H1 (cell line): ENCODE measurements at regions not wholly inside any gene's neighbourhood (a gene's known extent, or its start where the extent isn't known, plus 50 kb on each side); places are given as distances from the start of the nearest gene placed in this dataset.

ENCODE experiments used
- CTCF ChIA-PET: fragments of 300-600 bp; sonication (Branson Sonifier 250); formaldehyde crosslinking; loops from one replicate; lab custom pipeline; 2021; ENCODE audit not compliant: partially characterized antibody; lab: Charles Lee
- POLR2A ChIA-PET: fragments of 300-600 bp; sonication (Branson Sonifier 250); formaldehyde crosslinking; loops from one replicate; lab custom pipeline; 2021; ENCODE audit warnings: inconsistent platforms; ENCODE audit not compliant: partially characterized antibody; lab: Charles Lee
- DNase-seq, 2 experiments: peaks; one replicate each; pipeline versions ENCODE4 v3.0.0 to v3.0.0-alpha.2; 2010 to 2022; ENCODE audit warnings: low spot score in 2 of 2, low read depth in 1 of 2, mixed read lengths in 1 of 2
- FAIRE-seq: peaks from 2 replicates; lab custom pipeline; 2011; peaks lifted over from hg19 to GRCh38; lab: Jason Lieb, UNC
- H2AFZ ChIP-seq: 2 replicates; pipeline ENCODE4 v1.8.1; 2012; ENCODE audit warnings: low read length, inconsistent platforms
- H2AK5ac ChIP-seq: 2 replicates; pipeline ENCODE4 v1.6.1; 2013; ENCODE audit warnings: low read depth, low read length
- H2BK120ac ChIP-seq: replicated peaks from 2 replicates; pipeline ENCODE3; 2013; ENCODE audit warnings: low read depth, low read length, inconsistent platforms
- H2BK12ac ChIP-seq: 2 replicates; pipeline ENCODE4 v1.6.1; 2013; ENCODE audit warnings: low read depth, low read length
- H2BK15ac ChIP-seq: 2 replicates; pipeline ENCODE4 v1.6.1; 2013; ENCODE audit warnings: low read length
- H2BK20ac ChIP-seq: 2 replicates; pipeline ENCODE4 v1.6.1; 2013; ENCODE audit warnings: low read length
- H2BK5ac ChIP-seq: 2 replicates; pipeline ENCODE4 v1.6.1; 2013; ENCODE audit warnings: low read depth, low read length
- H3K14ac ChIP-seq: 2 replicates; pipeline ENCODE4 v1.6.1; 2013; ENCODE audit warnings: inconsistent platforms; ENCODE audit not compliant: insufficient read length
- H3K18ac ChIP-seq: 2 replicates; pipeline ENCODE4 v1.6.1; 2013; ENCODE audit warnings: low read length; ENCODE audit errors: extremely low read depth
- H3K23ac ChIP-seq: 2 replicates; pipeline ENCODE4 v1.6.1; 2013; ENCODE audit warnings: inconsistent platforms; ENCODE audit not compliant: insufficient read length
- H3K23me2 ChIP-seq: 2 replicates; pipeline ENCODE4 v1.6.1; 2013; ENCODE audit warnings: low read depth, low read length
- H3K27ac ChIP-seq: 2 replicates; pipeline ENCODE4 v1.6.1; 2011; ENCODE audit warnings: low read depth, low read length, inconsistent platforms
- H3K27me3 ChIP-seq, 4 experiments: replicated peaks in 1 of 4; 1 replicate in 1 of 4; 2 replicates in 3 of 4; pipeline versions ENCODE4 v1.6.1 to v1.8.1; 2011 to 2013; ENCODE audit warnings: low read length in 3 of 4, mild to moderate bottlenecking in 3 of 4, inconsistent platforms in 2 of 4, mixed read lengths in 2 of 4, moderate library complexity in 1 of 4; ENCODE audit not compliant: control insufficient read depth in 3 of 4, insufficient read depth in 3 of 4; ENCODE audit errors: extremely low read depth in 1 of 4
- H3K36me3 ChIP-seq, 4 experiments: 2 replicates each; pipeline versions ENCODE4 v1.6.1 to v1.8.1; 2011 to 2013; ENCODE audit warnings: mild to moderate bottlenecking in 4 of 4, low read length in 3 of 4, moderate library complexity in 2 of 4, control low read depth in 1 of 4, inconsistent platforms in 1 of 4; ENCODE audit not compliant: insufficient read depth in 4 of 4, control insufficient read depth in 2 of 4
- H3K4ac ChIP-seq: replicated peaks from 2 replicates; pipeline ENCODE3; 2013; ENCODE audit warnings: low read length, low read depth, mixed read lengths, inconsistent platforms; ENCODE audit not compliant: insufficient read length
- H3K4me1 ChIP-seq, 4 experiments: replicated peaks in 1 of 4; 1 replicate in 1 of 4; 2 replicates in 3 of 4; pipeline versions ENCODE4 v1.6.1 to v1.8.1; 2011 to 2013; ENCODE audit warnings: low read length in 3 of 4, inconsistent platforms in 2 of 4, mixed read lengths in 1 of 4; ENCODE audit not compliant: insufficient read depth in 4 of 4, control insufficient read depth in 3 of 4
- H3K4me2 ChIP-seq, 2 experiments: 2 replicates each; pipeline versions ENCODE4 v1.6.1 to v1.8.1; 2011 to 2013; ENCODE audit warnings: low read depth in 2 of 2, low read length in 2 of 2, control low read depth in 1 of 2, inconsistent platforms in 1 of 2, mild to moderate bottlenecking in 1 of 2; ENCODE audit not compliant: insufficient read depth in 1 of 2
- H3K4me3 ChIP-seq, 4 experiments: fragments of 200-600, 300-600 bp in 1 of 4; sonication (generic), shearing (Covaris generic), sonication (Bioruptor Twin) in 1 of 4; 2 replicates each; pipeline versions ENCODE4 v1.5.1 to v1.8.1; 2011 to 2016; ENCODE audit warnings: low read length in 4 of 4, low read depth in 3 of 4, control low read depth in 2 of 4, inconsistent platforms in 2 of 4, mild to moderate bottlenecking in 2 of 4, mixed read lengths in 1 of 4, moderate library complexity in 1 of 4; ENCODE audit not compliant: insufficient read depth in 2 of 4; ENCODE audit errors: extremely low read depth in 1 of 4
- H3K56ac ChIP-seq: replicated peaks from 2 replicates; pipeline ENCODE3; 2013; ENCODE audit warnings: low read depth, mild to moderate bottlenecking, mixed read lengths, low read length, inconsistent platforms; ENCODE audit not compliant: insufficient read length
- H3K79me1 ChIP-seq: 2 replicates; pipeline ENCODE4 v1.6.1; 2013; ENCODE audit warnings: low read depth, low read length, control low read depth
- H3K79me2 ChIP-seq, 2 experiments: 2 replicates each; pipeline versions ENCODE4 v1.6.1 to v1.8.1; 2012 to 2013; ENCODE audit warnings: low read length in 2 of 2, mild to moderate bottlenecking in 2 of 2, inconsistent platforms in 1 of 2; ENCODE audit not compliant: insufficient read depth in 2 of 2, control insufficient read depth in 1 of 2
- H3K9ac ChIP-seq, 4 experiments: replicated peaks in 1 of 4; 1 replicate in 1 of 4; 2 replicates in 3 of 4; pipeline versions ENCODE4 v1.6.1 to v1.8.1; 2011 to 2013; ENCODE audit warnings: low read depth in 3 of 4, low read length in 3 of 4, control low read depth in 2 of 4, mild to moderate bottlenecking in 2 of 4, moderate library complexity in 2 of 4, inconsistent platforms in 1 of 4; ENCODE audit errors: extremely low read depth in 1 of 4
- H3K9me3 ChIP-seq, 2 experiments: 2 replicates each; pipeline versions ENCODE4 v1.6.1 to v1.8.1; 2012 to 2013; ENCODE audit warnings: mild to moderate bottlenecking in 2 of 2, moderate library complexity in 2 of 2, control low read depth in 1 of 2, inconsistent platforms in 1 of 2, low read depth in 1 of 2, low read length in 1 of 2, mixed read lengths in 1 of 2; ENCODE audit not compliant: insufficient read depth in 2 of 2
- H4K20me1 ChIP-seq, 2 experiments: replicated peaks in 1 of 2; 2 replicates each; pipeline versions ENCODE3 to v1.8.1; 2011 to 2013; ENCODE audit warnings: inconsistent platforms in 2 of 2, low read length in 2 of 2, mild to moderate bottlenecking in 1 of 2; ENCODE audit not compliant: insufficient read depth in 2 of 2, control insufficient read depth in 1 of 2
- H4K5ac ChIP-seq: 2 replicates; pipeline ENCODE4 v1.6.1; 2013; ENCODE audit warnings: low read length, low read depth, mixed read lengths, inconsistent platforms; ENCODE audit not compliant: insufficient read length
- H4K8ac ChIP-seq: 2 replicates; pipeline ENCODE4 v1.8.0; 2013; ENCODE audit warnings: mild to moderate bottlenecking, moderate library complexity, low read length, inconsistent platforms; ENCODE audit not compliant: insufficient read depth; ENCODE audit errors: extremely low read depth
- H4K91ac ChIP-seq: replicated peaks from 2 replicates; pipeline ENCODE3; 2013; ENCODE audit warnings: low read length, mixed read lengths, inconsistent platforms; ENCODE audit not compliant: insufficient read length
- USF2 ChIP-seq: IDR thresholded peaks from 2 replicates; pipeline ENCODE4 v1.6.1; 2011; ENCODE audit warnings: low read length, improper control_type of control experiment
- WGBS, 2 experiments: shearing (Covaris generic) in 1 of 2; methylation state at CpG; one replicate each; pipeline versions ENCODE4 v1.1.6 to v1.1.7; 2013 to 2015; ENCODE audit warnings: low lambda C conversion rate in 2 of 2, mixed read lengths in 2 of 2, inconsistent platforms in 1 of 2, low coverage in 1 of 2, missing lambda C conversion rate in 1 of 2; ENCODE audit not compliant: insufficient replicate concordance in 2 of 2, insufficient coverage in 1 of 2, insufficient read length in 1 of 2; ENCODE audit errors: extremely low coverage in 1 of 2, missing lambda C conversion rate in 1 of 2; 5-methylcytosine and 5-hydroxymethylcytosine counted together

- no peak overlapping the region for H2BK20ac ChIP-seq
- no peaks in the 10 kb centered on the region for H3K79me2 ChIP-seq
- no peak overlapping the region for H3K9ac ChIP-seq
- no peak overlapping the region for H2AFZ ChIP-seq
- no peak overlapping the region for H2BK12ac ChIP-seq
- H3K27ac ChIP-seq = no peak overlapping the region
- DNase-seq (no peak), FAIRE-seq (no peak)
- no peaks in the 10 kb centered on the region for H3K9me3 ChIP-seq
- H2BK5ac ChIP-seq = no peak overlapping the region
- H3K79me1 ChIP-seq = no peaks in the 10 kb centered on the region
- no peak overlapping the region for H2AK5ac ChIP-seq
- no peaks in the 10 kb centered on the region; a peak in 1 of 8 replicates for H3K36me3 ChIP-seq
- no peak overlapping the region for H3K4ac ChIP-seq
- 87% methylated on average over 5 of the region's 5 CpGs; no CpG with 5 or more reads in 1 of the 2 experiments for WGBS, 2 experiments
- no peaks in the 10 kb centered on the region for H4K20me1 ChIP-seq
- H3K14ac ChIP-seq = no peak overlapping the region
- H3K4me1 ChIP-seq = peaks cover 0 to 10% (median 4%) of the 10 kb centered on the region in 4 experiments; a peak in 6 of 7 replicates
- H3K23ac ChIP-seq = no peak overlapping the region
- no peak overlapping the region for H4K8ac ChIP-seq
- H4K91ac ChIP-seq = no peak overlapping the region
- no peak overlapping the region for H3K18ac ChIP-seq
- no peak for TF ChIP-seq USF2
- H3K23me2 ChIP-seq = no peaks in the 10 kb centered on the region
- no peak overlapping the region for H2BK15ac ChIP-seq
- H4K5ac ChIP-seq = no peak overlapping the region
- no peak overlapping the region for H3K4me3 ChIP-seq
- H3K56ac ChIP-seq = no peak overlapping the region
- ChIA-PET CTCF (interaction anchor here (0.7 to 1.4 kb wide), 2 partner anchors 390 to 423 kb away, joined by 3 read pairs; no protein-coding TSS in a partner anchor), POLR2A (no interaction called here)
- no peak overlapping the region for H2BK120ac ChIP-seq
- no peak overlapping the region for H3K4me2 ChIP-seq
- H3K27me3 ChIP-seq = no peaks in the 10 kb centered on the region
Measured at GRCh38 chr2:128874608-128875007, 555.9 kb upstream of the HS6ST1 start.
